HG02759 (cell line): ENCODE measurements at regions not wholly inside any gene's neighbourhood (a gene's known extent, or its start where the extent isn't known, plus 50 kb on each side); places are given as distances from the start of the nearest gene placed in this dataset.

Experiments
- ATAC-seq: cut with Tn5 transposase; IDR thresholded peaks from one replicate; pipeline ENCODE4 v1.9.1; 2021; ENCODE audit warnings: mild to moderate bottlenecking, moderate library complexity; ENCODE audit not compliant: unreplicated experiment

DNA sequence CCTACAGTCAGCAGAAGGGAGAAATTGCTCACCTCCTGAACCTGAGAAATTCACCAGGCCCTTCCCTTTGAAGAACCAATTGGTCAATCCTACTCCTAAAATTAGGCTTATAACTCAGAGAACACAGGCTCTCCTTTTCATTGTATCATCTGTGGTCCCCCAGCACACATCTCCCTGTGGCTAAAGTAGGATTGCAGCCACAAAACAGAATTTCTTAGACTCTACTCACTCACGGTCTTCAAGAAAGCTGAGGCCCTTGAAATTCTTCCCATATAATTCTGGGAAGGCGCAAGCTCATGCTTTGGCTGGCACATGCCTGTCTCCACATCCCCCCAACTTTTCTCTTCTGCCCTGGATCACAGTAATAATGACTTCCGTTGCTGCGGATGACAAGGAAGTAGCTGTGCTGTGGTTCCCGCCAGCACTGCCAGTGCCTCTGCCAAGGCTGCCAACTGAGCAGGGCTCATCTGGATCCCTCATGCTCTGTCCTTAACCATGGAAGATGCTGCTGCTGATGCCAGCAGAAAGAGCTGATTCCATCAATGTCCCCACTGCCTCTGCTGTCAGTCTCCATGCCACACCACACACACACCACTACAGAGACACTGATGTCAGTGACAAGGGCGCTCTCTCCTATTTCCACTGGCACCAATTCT is 200.6 kb upstream of the POU2AF2 start:
- ATAC-seq = no peak

DNA sequence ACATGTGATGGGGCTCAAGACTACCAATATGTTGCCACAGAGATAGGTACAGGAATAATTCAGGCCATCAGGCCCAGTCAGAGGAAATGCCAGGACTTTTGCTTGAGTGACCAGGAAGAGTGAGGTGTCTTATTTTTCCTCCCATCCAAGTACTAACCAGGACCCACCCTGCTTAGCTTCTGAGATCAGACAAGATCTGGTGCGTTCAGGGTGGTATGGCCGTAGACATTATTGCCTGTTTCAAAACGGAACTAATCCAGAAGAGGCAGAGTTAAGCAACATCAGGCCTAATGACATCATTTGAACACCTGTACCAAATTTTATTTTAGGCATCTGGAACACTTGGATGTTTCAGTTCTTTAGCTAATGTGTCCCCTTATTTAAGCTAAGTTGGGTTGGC is 205.5 kb upstream of the POU2AF2 start:
- ATAC-seq = no peak

DNA sequence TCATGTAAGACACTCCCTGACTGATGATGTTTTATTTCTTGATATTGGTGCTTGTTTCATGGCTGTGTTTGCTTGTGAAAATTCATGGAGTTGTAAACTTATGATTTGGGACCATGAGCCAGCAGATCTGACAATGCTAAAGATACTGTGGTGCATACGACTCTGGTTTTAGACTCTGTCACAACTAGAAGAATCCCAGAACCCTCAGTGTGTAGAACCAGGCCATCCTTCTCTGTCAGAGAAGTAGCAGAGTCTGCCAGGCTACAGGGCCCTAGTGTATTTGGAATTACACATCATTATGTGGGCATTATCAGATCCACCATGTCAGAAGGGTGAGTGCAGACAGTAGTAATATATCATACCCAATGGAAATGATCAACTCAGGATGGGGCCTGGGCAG is 209.8 kb upstream of the POU2AF2 start:
- no peak for ATAC-seq

DNA sequence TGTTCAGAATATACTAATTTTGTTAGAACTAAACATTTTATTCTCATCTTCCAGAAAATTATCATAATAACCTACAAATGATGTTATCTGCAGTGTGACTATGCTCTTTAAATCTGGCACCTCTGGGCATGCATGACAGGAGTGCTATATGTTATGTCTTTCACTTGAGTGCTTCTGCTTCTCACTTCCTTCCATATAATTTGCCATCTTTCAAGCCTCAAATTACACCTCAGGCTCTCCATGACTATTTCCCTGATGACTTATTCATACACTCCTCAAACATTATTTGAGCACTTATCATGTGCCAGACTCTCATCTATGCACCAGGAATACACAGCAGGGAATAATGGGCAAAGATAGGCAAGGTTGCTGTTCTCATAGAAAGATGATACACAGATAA is 219.3 kb upstream of the POU2AF2 start:
- no peak for ATAC-seq

DNA sequence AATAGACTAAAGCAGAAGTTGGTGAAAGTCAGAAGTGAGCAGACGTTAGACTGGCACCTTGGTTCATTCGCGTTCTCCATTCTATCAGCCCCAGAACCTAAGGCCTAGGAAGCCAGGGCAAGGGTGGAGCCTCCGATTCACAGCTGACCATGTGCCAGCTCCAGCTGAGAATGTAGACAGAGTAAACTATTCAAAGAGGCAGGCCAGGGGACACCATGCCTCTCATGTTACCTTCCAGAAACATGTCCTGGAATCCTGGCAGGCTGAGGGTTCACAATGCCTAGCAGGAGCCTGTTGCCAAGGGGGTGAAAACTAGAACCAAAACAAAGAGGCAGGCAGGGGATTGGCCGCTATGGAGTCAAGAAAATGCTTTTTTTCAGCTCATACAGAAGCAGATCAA is 224.4 kb upstream of the POU2AF2 start:
- ATAC-seq = no peak

DNA sequence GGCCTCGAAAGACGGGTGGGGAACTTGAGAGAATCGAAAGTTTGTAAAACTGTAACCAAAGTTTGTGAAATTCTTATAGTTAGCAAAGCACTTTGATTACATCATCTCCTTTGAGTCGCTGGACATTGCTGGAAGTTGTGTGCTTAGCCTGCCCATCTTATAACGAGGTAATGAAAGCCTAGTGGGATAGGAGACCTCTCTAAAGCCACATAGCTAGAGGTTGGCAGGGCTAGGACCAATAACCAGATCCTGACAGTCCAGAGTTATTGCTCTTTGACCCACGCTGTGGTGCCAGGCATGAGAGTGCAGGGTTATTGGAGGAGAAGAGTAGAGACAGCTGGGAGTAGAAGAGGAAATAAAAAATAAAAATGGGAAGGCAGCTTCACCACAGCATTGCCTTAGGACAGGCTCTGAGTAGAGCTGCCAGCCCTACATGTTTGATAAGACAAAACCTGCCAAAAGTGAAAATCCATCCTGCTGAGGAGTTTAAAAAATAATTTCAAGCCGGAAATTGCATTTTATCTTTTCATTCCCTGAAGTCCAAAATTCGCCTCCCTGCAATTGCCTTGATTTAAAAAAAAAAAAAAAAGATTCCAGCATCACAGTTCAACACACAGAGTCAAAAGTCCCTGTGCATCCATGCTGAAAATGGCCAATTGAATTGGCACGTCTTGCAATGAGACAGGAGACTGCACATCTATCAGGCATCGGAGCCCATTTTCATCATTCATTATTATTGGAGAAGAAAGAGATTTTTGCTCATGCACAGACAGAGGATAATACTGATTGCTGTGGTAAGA is 225.5 kb upstream of the POU2AF2 start:
- no peak for ATAC-seq

DNA sequence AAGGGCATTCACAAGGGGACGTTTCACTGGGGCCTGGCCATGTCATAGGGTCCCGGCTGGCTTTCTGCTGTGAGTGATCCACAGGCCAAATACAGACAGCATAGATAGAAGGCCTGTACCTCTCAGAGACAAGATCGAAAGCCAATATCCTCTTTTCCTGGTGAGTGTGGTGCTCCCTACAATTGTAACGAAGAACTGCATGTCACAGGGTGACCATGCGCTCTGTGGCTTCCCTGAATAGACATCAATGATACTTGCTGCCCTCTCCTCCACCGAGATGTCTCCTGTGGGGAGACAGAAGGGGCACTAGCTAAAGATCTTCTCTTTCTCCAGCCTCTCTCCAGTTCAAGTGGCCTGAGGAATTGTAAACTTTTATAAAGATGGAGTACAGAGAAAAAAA is 226.1 kb upstream of the POU2AF2 start:
- ATAC-seq = no peak

DNA sequence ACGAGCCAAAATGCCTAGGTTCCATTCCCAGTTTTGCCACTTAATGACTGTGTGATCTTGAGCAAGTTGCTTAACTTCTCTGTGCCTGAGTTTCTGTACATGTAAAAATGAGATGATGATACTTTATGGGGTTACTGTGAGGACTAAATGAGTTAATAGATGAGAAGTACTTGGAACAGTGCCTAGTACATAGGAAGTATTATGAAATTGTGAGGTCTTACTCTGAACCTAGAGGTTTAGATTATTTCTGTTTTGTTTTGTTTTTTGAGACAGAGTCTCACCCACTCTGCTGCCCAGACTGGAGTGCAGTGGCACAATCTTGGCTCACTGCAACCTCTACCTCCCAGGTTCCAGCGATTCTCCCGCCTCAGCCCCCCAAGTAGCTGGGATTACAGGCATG is 227.0 kb upstream of the POU2AF2 start:
- no peak for ATAC-seq

DNA sequence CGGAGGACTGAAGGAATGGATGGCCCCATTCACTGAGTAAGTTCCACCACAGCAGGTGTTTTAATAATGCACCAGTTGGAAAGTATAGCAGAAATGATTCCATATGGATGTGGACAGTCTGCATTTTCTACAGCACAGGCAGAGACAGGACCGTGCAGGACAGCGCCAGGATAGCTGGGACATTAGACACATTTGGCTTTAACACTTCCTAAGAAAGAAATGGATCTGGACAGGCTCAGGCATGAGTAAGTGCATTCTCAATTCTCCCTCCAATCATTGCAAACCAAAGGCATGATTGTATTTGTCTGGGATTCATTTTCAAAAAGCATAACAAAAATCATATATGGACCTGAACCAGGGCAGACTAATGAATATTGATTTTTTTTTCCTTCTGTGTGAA is 233.0 kb upstream of the POU2AF2 start:
- no peak for ATAC-seq

DNA sequence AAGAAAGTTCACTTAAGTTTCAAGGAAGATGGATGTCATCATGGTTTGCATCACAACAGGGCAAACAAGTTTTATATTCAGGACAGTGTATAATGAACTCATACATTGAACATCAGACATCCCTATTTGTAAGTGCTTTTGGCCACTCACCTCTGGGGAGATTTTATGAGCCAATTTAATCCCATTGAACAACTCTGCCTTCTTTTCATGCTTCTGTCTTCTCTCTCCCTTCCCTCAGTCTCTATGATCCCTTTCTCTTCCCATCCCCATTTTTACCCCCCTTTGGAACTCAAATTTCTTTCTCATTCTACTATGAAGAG is 234.3 kb upstream of the POU2AF2 start:
- no peak for ATAC-seq

DNA sequence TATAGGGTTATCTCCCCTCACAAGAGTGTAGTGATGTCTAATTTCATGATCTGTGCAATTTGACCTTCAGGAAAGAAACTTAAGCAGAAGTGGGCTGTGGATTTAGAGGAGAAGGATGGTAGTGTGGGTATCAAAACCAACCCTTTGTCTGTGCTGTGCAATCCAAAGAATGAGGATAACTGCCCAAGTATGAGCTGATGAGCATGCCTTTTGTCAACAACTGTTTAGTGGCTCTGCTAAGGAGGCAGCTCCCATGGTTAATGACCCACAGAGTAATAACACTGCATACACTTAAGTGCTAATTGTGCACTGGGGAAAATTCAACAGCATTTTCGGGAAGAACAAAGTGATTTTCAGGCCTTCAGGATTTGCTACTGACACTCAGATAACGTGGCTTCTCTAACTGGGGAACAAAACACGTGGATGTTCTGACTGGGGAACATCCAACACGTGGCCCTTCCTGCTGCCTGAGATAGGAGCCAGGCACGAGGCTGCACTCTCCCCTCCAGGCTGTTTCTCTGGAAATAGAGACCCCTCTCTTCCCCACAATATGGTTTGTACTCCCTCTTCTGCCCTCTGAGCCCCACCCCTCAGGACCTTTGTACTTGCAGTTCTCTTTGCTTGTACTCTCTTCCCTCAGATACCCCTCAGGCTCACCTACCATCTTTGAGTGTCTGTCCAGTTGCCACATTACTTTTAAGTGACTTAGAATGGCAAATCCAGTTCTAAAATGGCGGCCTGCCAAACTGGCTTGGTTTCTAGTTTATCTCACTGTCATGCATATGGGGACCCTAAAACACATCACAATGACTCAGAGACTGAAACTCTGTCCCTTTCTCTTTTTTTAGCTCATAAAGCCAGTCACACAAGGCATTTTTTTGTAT is 234.9 kb upstream of the POU2AF2 start:
- no peak for ATAC-seq

DNA sequence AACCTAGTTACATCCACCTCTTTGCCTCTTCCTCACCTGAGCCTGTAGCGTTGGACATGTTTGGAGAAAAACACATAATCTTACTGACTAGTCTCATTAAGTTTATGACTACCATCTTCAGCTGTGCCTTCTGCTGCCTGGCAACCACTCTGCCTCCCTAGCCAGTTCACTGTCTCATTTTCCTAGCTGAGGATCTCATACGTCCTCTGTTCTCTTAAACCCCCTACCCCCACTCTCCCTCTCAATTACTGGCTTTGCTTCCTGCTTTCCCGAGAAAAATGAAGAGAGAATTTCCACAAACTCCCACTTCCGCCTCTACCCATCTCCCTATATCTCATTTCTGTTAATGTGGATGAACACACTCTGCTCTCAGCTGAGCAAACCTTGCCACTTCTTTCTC is 239.3 kb upstream of the POU2AF2 start:
- no peak for ATAC-seq

DNA sequence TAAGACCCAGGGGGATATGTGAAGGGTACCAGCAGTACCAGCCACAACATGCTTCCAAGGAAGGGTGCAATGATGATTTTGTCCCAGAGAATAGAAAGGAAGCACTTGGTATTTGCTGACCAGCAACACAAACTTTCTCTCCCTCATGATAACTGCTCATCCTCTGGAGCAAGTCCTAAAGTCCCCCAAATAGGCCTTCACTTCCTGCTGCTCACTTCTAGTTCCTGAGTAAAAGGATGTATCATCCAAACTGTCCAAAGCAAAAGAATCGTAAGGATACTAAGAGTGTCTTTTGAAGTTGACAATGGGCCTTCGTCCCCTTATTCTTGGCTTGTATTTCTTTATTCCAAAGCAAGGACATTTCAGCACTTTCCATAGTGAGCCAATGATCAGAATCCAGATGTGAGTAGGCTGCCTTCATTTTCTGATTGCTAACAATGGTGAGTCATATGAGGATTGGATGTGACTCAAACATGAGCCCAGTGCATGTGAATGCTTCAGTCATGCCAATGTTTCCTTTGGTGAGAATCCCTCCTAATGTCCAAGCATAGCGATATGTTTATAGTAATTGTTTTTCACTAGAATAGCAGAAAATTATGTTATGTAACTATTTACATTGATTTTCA is 243.4 kb upstream of the POU2AF2 start:
- no peak for ATAC-seq

DNA sequence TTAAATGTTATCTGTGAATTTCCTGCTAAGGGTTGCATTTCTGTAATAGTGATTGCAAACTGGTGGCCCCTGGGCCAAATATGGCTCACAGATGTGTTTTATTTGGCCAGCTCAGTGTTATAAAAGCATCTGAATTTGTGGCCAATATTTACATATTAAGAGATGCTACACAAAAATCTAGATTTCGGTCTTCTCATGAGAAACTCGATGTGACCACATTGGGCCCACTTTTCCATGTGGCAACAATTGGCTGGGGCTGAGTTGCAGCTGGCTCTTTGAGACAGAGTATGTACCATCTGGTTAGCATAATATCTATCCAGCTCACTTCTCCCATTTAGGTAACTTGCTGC is 244.5 kb upstream of the POU2AF2 start:
- ATAC-seq = no peak

DNA sequence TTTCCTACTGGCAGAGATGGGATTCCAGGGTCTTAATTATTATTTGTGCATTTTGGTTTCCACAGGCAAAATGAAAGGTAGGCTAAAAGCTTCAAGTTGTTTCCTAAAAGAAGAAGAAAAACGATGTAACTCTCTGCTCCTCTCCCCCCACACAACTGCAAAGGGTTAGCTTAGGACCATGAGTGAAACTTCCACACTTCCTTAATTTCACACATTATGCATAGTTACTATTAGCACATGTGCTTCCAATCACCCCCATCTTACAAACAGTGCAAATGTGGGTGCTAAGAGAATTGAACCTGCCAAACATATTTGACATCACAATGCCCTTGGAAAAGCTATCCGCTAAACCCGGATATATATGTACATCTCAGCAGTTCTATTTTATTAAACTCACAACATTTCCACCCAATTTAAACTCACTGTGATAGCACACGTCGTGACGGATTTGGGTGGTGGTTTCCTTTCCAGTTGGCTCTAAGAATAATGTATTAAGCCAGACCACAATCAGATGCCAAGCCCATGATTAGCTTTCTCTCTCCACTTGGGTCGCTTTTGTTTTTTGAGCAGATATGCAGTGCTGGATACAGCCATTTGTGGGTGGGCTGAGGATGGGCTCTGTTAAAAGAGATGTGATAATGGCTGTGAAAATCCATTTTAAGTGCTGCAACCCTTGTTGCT is 245.0 kb upstream of the POU2AF2 start:
- ATAC-seq = no peak

DNA sequence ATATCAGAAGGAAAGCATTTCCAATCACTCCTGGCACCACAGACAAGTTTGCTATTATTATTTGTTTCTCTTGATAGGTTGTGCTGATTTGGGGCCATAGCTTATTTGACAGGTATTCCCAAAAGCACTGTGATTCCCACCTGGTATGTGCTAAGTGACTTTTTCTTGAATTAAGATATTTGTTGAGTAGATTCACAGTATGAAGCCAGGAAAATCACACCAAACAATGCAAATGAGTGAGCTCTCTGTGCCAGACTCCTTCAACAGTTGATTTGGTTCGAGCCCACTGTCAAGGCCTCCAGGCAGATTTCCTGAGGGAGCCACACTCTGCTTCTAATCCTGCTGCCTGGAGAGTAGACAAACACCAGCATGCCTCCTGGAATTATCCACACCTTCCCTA is 253.0 kb upstream of the POU2AF2 start:
- ATAC-seq = no peak

DNA sequence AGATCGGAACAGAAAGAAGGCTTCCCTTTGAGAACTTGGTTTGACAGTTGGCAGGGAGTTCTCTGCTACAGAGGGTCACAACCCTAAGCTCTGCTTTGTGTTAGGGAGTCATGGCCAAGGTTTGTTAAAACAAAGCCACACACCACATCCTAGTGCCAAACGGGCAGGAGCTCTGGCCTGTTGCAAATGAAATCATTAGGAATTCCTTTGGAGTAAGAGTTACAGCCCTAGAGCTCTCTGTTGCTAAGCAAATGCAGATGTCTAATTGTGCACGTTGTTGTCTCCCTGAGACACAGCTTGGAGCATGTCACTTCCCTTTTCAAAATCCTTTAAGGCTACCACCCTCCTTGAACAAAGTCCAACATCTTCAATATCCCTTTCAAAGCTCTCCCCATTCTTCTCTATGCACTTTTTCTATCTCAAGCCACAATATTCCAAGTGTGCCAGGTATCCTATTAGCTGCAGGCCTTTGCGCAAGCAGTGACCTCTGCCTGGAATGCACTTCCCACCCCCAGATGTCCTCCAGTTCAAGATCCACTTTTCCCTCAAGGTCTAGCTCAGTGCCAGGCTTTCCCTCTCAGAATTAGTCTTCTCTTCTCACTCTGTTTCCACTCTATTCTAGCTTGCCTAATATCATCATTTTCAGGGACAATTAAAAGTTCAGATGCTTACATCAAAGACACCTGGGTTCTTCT is 253.7 kb upstream of the POU2AF2 start:
- no peak for ATAC-seq

DNA sequence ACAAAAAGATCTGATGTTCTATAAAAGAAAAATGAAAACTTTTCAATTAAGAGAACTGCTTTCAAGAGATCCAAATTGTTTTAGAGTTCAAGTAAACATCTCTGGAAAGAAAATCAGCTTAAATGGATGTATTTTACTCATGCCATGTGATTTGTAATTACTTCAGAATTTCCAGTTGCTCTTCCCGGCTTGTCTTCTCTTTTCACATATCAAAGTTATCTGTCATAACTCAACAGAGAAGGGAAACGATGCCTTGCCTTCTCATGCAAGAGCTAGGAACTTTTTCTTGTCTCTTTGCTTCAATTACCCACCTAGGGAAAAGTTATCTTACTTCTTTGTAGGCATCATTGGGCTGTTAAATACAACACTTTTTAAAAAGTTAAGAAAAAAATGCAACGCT is 255.2 kb upstream of the POU2AF2 start:
- ATAC-seq = no peak

DNA sequence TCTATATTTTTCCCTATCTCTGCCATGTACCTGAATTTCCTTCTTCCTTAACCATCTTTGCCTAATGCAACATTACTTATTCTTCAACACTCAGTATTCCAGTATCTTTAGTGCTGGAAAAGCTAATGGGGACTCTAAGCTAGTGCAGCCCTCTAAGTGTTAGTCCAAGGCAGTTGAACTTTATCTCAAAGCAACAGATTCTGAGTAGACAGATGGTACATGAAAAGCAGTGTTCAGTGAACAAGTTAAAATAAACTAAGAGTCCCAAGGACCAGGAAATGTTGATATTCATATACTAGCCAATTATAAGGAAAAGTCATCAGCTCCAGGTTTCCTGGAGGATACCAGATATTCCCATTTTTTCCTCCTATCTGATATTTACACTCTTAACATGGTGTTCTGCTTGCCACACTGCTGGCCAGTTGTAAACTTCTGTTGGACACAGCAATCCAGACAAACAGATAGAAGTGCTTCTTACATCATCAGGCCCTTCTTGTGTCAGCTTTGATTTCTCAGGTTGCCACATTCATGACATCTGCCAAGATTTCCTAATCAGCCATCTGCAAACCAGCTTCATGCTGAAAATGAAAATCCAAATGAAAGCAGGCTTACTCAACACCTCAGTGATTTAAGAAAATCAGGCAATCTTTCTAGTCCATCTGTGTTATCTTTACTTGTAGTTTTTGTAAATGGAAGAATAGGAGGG is 255.9 kb upstream of the POU2AF2 start:
- no peak for ATAC-seq

DNA sequence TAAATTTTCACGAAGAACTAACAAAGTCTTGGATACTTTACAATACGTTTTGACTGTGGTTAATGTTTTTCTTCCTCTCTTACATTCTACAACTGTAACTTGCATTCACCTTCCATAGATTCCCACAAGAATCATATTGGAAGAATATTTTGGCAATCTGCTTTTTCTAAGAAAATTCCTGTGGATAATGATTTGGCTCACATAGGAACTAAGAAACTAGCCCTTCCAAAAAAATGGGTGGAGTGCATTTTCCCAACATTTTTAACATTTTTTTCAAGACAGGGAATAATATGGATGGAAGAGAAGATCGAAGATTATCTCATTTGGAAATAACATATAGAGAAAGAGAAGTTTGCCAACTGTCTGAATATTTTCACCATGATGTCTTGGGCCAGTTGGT is 256.9 kb upstream of the POU2AF2 start:
- ATAC-seq = no peak
